ENCODE measurements at regions not wholly inside any gene's neighbourhood (a gene's known extent, or its start where the extent isn't known, plus 50 kb on each side); places are given as distances from the start of the nearest gene placed in this dataset.

- H3K4me1 ChIP-seq (ENCODE audit: insufficient read depth, low read length), result no peaks in the 10 kb centered on the region
- no peak overlapping the region for H3K9ac ChIP-seq (ENCODE audit: low read depth, low read length)
- WGBS, result 92% methylated on average over 4 of the region's 4 CpGs
- H3K27ac ChIP-seq (ENCODE audit: low read depth, low read length), result no peak overlapping the region
- no peaks in the 10 kb centered on the region for H3K36me3 ChIP-seq (ENCODE audit: insufficient read depth, low read length)
- peaks cover 94% of the 10 kb centered on the region for H3K9me3 ChIP-seq (ENCODE audit: insufficient read depth, low read depth, low read length)
- no peaks in the 10 kb centered on the region for H3K27me3 ChIP-seq (ENCODE audit: insufficient read depth, low read length)
- H3K4me3 ChIP-seq (ENCODE audit: low read length), result no peak overlapping the region
These were observed 173.6 kb downstream of the ANKRD30B start for GRCh38 chr18:14921547-14921946.

GRCh38 chr18:14922031-14922430 is 174.1 kb downstream of the ANKRD30B start:
- Histone ChIP-seq H3K4me3 (ENCODE audit: low read length) (no peak overlapping the region), H3K9me3 (ENCODE audit: insufficient read depth, low read depth, low read length) (peaks cover 91% of the 10 kb centered on the region), H3K36me3 (ENCODE audit: insufficient read depth, low read length) (no peaks in the 10 kb centered on the region), H3K4me1 (ENCODE audit: insufficient read depth, low read length) (no peaks in the 10 kb centered on the region), H3K9ac (ENCODE audit: low read depth, low read length) (no peak overlapping the region), H3K27ac (ENCODE audit: low read depth, low read length) (no peak overlapping the region), H3K27me3 (ENCODE audit: insufficient read depth, low read length) (no peaks in the 10 kb centered on the region)
- 79% methylated on average over 3 of the region's 3 CpGs for WGBS

GRCh38 chr18:14922965-14923565 is 175.1 kb downstream of the ANKRD30B start:
- WGBS, result 59% methylated on average over 4 of the region's 4 CpGs
- Histone ChIP-seq H3K27me3 (ENCODE audit: insufficient read depth, low read length) (no peaks in the 10 kb centered on the region), H3K27ac (ENCODE audit: low read depth, low read length) (no peak overlapping the region), H3K4me1 (ENCODE audit: insufficient read depth, low read length) (no peaks in the 10 kb centered on the region), H3K9me3 (ENCODE audit: insufficient read depth, low read depth, low read length) (peaks cover 91% of the 10 kb centered on the region), H3K9ac (ENCODE audit: low read depth, low read length) (no peak overlapping the region), H3K36me3 (ENCODE audit: insufficient read depth, low read length) (no peaks in the 10 kb centered on the region), H3K4me3 (ENCODE audit: low read length) (no peak overlapping the region)

GRCh38 chr18:14924226-14924625 is 176.3 kb downstream of the ANKRD30B start:
- H3K27me3 ChIP-seq (ENCODE audit: insufficient read depth, low read length), result no peaks in the 10 kb centered on the region
- 73% methylated on average over 3 of the region's 4 CpGs for WGBS
- no peak overlapping the region for H3K27ac ChIP-seq (ENCODE audit: low read depth, low read length)

GRCh38 chr18:14925281-14925709 is 177.3 kb downstream of the ANKRD30B start:
- WGBS, result 97% methylated on average over 3 of the region's 3 CpGs
- no peak overlapping the region for H3K9ac ChIP-seq (ENCODE audit: low read depth, low read length)
- no peaks in the 10 kb centered on the region for H3K4me1 ChIP-seq (ENCODE audit: insufficient read depth, low read length)
- H3K36me3 ChIP-seq (ENCODE audit: insufficient read depth, low read length), result no peaks in the 10 kb centered on the region
- H3K27me3 ChIP-seq (ENCODE audit: insufficient read depth, low read length), result no peaks in the 10 kb centered on the region
- no peak overlapping the region for H3K27ac ChIP-seq (ENCODE audit: low read depth, low read length)
- peaks cover 91% of the 10 kb centered on the region for H3K9me3 ChIP-seq (ENCODE audit: insufficient read depth, low read depth, low read length)
- H3K4me3 ChIP-seq (ENCODE audit: low read length), result no peak overlapping the region

More at GRCh38 chr18:14924226-14924625, 176.3 kb downstream of the ANKRD30B start:
- Histone ChIP-seq H3K4me1 (ENCODE audit: insufficient read depth, low read length) (no peaks in the 10 kb centered on the region), H3K4me3 (ENCODE audit: low read length) (no peak overlapping the region), H3K9ac (ENCODE audit: low read depth, low read length) (no peak overlapping the region), H3K9me3 (ENCODE audit: insufficient read depth, low read depth, low read length) (peaks cover 91% of the 10 kb centered on the region), H3K36me3 (ENCODE audit: insufficient read depth, low read length) (no peaks in the 10 kb centered on the region)

- WGBS, result 56% methylated on average over 3 of the region's 3 CpGs
- Histone ChIP-seq H3K4me1 (ENCODE audit: insufficient read depth, low read length) (no peaks in the 10 kb centered on the region), H3K9ac (ENCODE audit: low read depth, low read length) (no peak overlapping the region), H3K4me3 (ENCODE audit: low read length) (no peak overlapping the region), H3K9me3 (ENCODE audit: insufficient read depth, low read depth, low read length) (peaks cover 87% of the 10 kb centered on the region), H3K27ac (ENCODE audit: low read depth, low read length) (no peak overlapping the region), H3K36me3 (ENCODE audit: insufficient read depth, low read length) (no peaks in the 10 kb centered on the region), H3K27me3 (ENCODE audit: insufficient read depth, low read length) (no peaks in the 10 kb centered on the region)
These were observed 179.7 kb downstream of the ANKRD30B start for GRCh38 chr18:14927701-14928100.

GRCh38 chr18:14928396-14928795 is 180.4 kb downstream of the ANKRD30B start:
- WGBS, result 90% methylated on average over 6 of the region's 6 CpGs
- H3K4me3 ChIP-seq (ENCODE audit: low read length), result no peak overlapping the region
- H3K9ac ChIP-seq (ENCODE audit: low read depth, low read length), result no peak overlapping the region
- no peak overlapping the region for H3K27ac ChIP-seq (ENCODE audit: low read depth, low read length)
- H3K4me1 ChIP-seq (ENCODE audit: insufficient read depth, low read length), result no peaks in the 10 kb centered on the region
- H3K27me3 ChIP-seq (ENCODE audit: insufficient read depth, low read length), result no peaks in the 10 kb centered on the region
- peaks cover 87% of the 10 kb centered on the region for H3K9me3 ChIP-seq (ENCODE audit: insufficient read depth, low read depth, low read length)
- no peaks in the 10 kb centered on the region for H3K36me3 ChIP-seq (ENCODE audit: insufficient read depth, low read length)

GRCh38 chr18:14930076-14930475 is 182.1 kb downstream of the ANKRD30B start:
- 65% methylated on average over 3 of the region's 3 CpGs for WGBS
- Histone ChIP-seq H3K4me3 (ENCODE audit: low read length) (no peak overlapping the region), H3K27me3 (ENCODE audit: insufficient read depth, low read length) (no peaks in the 10 kb centered on the region), H3K4me1 (ENCODE audit: insufficient read depth, low read length) (no peaks in the 10 kb centered on the region), H3K27ac (ENCODE audit: low read depth, low read length) (no peak overlapping the region), H3K9me3 (ENCODE audit: insufficient read depth, low read depth, low read length) (peaks cover 88% of the 10 kb centered on the region), H3K9ac (ENCODE audit: low read depth, low read length) (no peak overlapping the region), H3K36me3 (ENCODE audit: insufficient read depth, low read length) (no peaks in the 10 kb centered on the region)

- Histone ChIP-seq H3K36me3 (ENCODE audit: insufficient read depth, low read length) (no peaks in the 10 kb centered on the region), H3K4me3 (ENCODE audit: low read length) (no peak overlapping the region), H3K4me1 (ENCODE audit: insufficient read depth, low read length) (no peaks in the 10 kb centered on the region), H3K9ac (ENCODE audit: low read depth, low read length) (no peak overlapping the region), H3K27ac (ENCODE audit: low read depth, low read length) (no peak overlapping the region), H3K27me3 (ENCODE audit: insufficient read depth, low read length) (no peaks in the 10 kb centered on the region), H3K9me3 (ENCODE audit: insufficient read depth, low read depth, low read length) (peaks cover 88% of the 10 kb centered on the region)
- 65% methylated on average over 2 of the region's 2 CpGs for WGBS
These were observed 182.6 kb downstream of the ANKRD30B start for GRCh38 chr18:14930576-14930975.

- no peaks in the 10 kb centered on the region for H3K36me3 ChIP-seq (ENCODE audit: insufficient read depth, low read length)
- H3K9ac ChIP-seq (ENCODE audit: low read depth, low read length), result no peak overlapping the region
- 81% methylated on average over 12 of the region's 12 CpGs for WGBS
- H3K4me1 ChIP-seq (ENCODE audit: insufficient read depth, low read length), result no peaks in the 10 kb centered on the region
- no peaks in the 10 kb centered on the region for H3K27me3 ChIP-seq (ENCODE audit: insufficient read depth, low read length)
- no peak overlapping the region for H3K27ac ChIP-seq (ENCODE audit: low read depth, low read length)
- H3K4me3 ChIP-seq (ENCODE audit: low read length), result no peak overlapping the region
- peaks cover 92% of the 10 kb centered on the region for H3K9me3 ChIP-seq (ENCODE audit: insufficient read depth, low read depth, low read length)
These were observed 185.3 kb downstream of the ANKRD30B start for GRCh38 chr18:14933049-14933851.

- 79% methylated on average over 10 of the region's 10 CpGs for WGBS
- Histone ChIP-seq H3K27ac (ENCODE audit: low read depth, low read length) (no peak overlapping the region), H3K4me1 (ENCODE audit: insufficient read depth, low read length) (no peaks in the 10 kb centered on the region)
These were observed 186.0 kb downstream of the ANKRD30B start for GRCh38 chr18:14933964-14934363.

More at GRCh38 chr18:14933964-14934363, 186.0 kb downstream of the ANKRD30B start:
- Histone ChIP-seq H3K9me3 (ENCODE audit: insufficient read depth, low read depth, low read length) (peaks cover 91% of the 10 kb centered on the region), H3K27me3 (ENCODE audit: insufficient read depth, low read length) (no peaks in the 10 kb centered on the region), H3K36me3 (ENCODE audit: insufficient read depth, low read length) (no peaks in the 10 kb centered on the region), H3K9ac (ENCODE audit: low read depth, low read length) (no peak overlapping the region), H3K4me3 (ENCODE audit: low read length) (no peak overlapping the region)
